Fibroblast of skin of left biceps (primary cell): ENCODE measurements at regions not wholly inside any gene's neighbourhood (a gene's known extent, or its start where the extent isn't known, plus 50 kb on each side); places are given as distances from the start of the nearest gene placed in this dataset.
"Not testable (repeated sequence)": the region's sequence is repeated elsewhere in the genome, so short reads cannot be mapped to it uniquely, and the experiment has no call there.

Source experiments
- DNase-seq, 2 experiments: peaks; one replicate each; pipeline ENCODE4 v3.0.0-alpha.2; 2013; ENCODE audit warnings: low read depth in 2 of 2

- no peak for DNase-seq
These were observed 281.5 kb upstream of the KLF3 start for GRCh38 chr4:38382520-38382919.

- DNase-seq: no peak
These were observed 280.3 kb upstream of the KLF3 start for GRCh38 chr4:38383646-38384121.

GRCh38 chr4:38385093-38386004, 278.6 kb upstream of the KLF3 start:
- DNase-seq: no peak

- no peak for DNase-seq
These were observed 277.9 kb upstream of the KLF3 start for GRCh38 chr4:38386005-38386551.

GRCh38 chr4:38386654-38387188, 277.3 kb upstream of the KLF3 start:
- no peak for DNase-seq

GRCh38 chr4:38387348-38387747, 276.7 kb upstream of the KLF3 start:
- no peak for DNase-seq

GRCh38 chr4:38387819-38388218, 276.2 kb upstream of the KLF3 start:
- no peak for DNase-seq

GRCh38 chr4:38388907-38389306, 275.1 kb upstream of the KLF3 start:
- not testable (repeated sequence) for DNase-seq

GRCh38 chr4:38390969-38391545, 272.9 kb upstream of the KLF3 start:
- DNase-seq: no peak

- no peak for DNase-seq
These were observed 271.7 kb upstream of the KLF3 start for GRCh38 chr4:38392223-38392855.

GRCh38 chr4:38396091-38396490, 267.9 kb upstream of the KLF3 start:
- DNase-seq: no peak

GRCh38 chr4:38396845-38397547, 267.0 kb upstream of the KLF3 start:
- DNase-seq: no peak

- DNase-seq: no peak
These were observed 263.1 kb upstream of the KLF3 start for GRCh38 chr4:38400946-38401345.

- DNase-seq: no peak
These were observed 257.8 kb upstream of the KLF3 start for GRCh38 chr4:38406243-38406642.

GRCh38 chr4:38409852-38410251, 254.1 kb upstream of the KLF3 start:
- no peak for DNase-seq

- DNase-seq: no peak
These were observed 252.9 kb upstream of the KLF3 start for GRCh38 chr4:38411092-38411491.

GRCh38 chr4:38411981-38412536, 251.9 kb upstream of the KLF3 start:
- no peak for DNase-seq

- no peak for DNase-seq
These were observed 250.3 kb upstream of the KLF3 start for GRCh38 chr4:38413524-38414341.

- DNase-seq: no peak
These were observed 249.6 kb upstream of the KLF3 start for GRCh38 chr4:38414410-38414809.

GRCh38 chr4:38415682-38416081, 248.3 kb upstream of the KLF3 start:
- no peak for DNase-seq
